ENCODE measurements at regions not wholly inside any gene's neighbourhood (a gene's known extent, or its start where the extent isn't known, plus 50 kb on each side); places are given as distances from the start of the nearest gene placed in this dataset.

DNA sequence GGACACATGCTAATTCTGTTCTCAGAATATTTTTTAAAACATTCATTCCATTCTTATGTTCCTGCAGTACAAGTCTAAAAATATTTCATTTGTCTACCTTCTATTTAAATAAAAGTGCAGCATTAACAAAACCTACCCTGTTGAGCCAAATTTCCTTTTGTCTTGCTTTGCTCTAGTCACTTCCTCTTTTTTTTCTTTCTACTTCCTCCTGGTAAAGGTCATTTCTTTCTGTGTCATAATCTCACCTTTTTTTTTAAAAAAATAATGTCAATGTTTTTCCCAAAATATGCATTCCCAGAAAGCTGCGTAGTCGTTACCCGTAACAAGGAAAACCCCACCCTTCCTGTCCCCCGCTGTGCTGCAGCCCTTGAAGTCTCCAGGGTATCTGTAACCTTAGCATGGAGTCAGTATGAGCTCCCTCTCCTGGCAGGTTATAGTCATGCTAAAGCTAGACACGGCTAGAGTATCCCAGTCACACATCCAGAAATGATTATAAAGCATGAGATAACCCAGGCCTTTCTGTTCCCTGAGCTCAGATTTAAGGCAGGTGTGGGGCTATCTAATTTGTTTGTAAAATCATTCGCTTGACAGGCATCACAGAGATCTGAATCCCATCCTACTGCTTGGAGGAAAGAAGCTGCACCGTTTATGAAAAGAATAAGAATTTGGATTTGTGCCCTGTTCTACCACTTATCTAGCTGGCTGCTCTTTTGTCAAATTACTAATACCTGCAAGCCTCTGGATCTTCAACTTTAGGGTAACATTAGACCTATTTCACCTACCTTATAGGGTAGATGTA is 51.1 kb upstream of the EED start:
- no peak for TF ChIP-seq EP300 (IDR thresholded peaks at IDR 0.05)
- TF ChIP-seq, protein P1, sequence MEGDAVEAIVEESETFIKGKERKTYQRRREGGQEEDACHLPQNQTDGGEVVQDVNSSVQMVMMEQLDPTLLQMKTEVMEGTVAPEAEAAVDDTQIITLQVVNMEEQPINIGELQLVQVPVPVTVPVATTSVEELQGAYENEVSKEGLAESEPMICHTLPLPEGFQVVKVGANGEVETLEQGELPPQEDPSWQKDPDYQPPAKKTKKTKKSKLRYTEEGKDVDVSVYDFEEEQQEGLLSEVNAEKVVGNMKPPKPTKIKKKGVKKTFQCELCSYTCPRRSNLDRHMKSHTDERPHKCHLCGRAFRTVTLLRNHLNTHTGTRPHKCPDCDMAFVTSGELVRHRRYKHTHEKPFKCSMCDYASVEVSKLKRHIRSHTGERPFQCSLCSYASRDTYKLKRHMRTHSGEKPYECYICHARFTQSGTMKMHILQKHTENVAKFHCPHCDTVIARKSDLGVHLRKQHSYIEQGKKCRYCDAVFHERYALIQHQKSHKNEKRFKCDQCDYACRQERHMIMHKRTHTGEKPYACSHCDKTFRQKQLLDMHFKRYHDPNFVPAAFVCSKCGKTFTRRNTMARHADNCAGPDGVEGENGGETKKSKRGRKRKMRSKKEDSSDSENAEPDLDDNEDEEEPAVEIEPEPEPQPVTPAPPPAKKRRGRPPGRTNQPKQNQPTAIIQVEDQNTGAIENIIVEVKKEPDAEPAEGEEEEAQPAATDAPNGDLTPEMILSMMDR (IDR thresholded peaks at IDR 0.05) = peak; percentile 61 to 62
- no peak for TF ChIP-seq POLR2A (IDR thresholded peaks at IDR 0.05)
- peak in 2 of 3 donors; percentile 46 to 61 for TF ChIP-seq POLR2AphosphoS5 (IDR thresholded peaks at IDR 0.05)
- Histone ChIP-seq H3K9me3 (no peaks in the 10 kb centered on the region), H3K4me1 (peaks cover 12% of the 10 kb centered on the region), H3K4me3 (peak overlapping the region; percentile 22), H3K27ac (peak overlapping the region; percentile 56), H3K36me3 (no peaks in the 10 kb centered on the region), H3K27me3 (no peaks in the 10 kb centered on the region)
- WGBS = 13% methylated on average over 7 of the region's 7 CpGs
- peak in 1 of 2 donors; percentile 74 for DNase-seq (ENCODE audit: low spot score in 2 of 2)

DNA sequence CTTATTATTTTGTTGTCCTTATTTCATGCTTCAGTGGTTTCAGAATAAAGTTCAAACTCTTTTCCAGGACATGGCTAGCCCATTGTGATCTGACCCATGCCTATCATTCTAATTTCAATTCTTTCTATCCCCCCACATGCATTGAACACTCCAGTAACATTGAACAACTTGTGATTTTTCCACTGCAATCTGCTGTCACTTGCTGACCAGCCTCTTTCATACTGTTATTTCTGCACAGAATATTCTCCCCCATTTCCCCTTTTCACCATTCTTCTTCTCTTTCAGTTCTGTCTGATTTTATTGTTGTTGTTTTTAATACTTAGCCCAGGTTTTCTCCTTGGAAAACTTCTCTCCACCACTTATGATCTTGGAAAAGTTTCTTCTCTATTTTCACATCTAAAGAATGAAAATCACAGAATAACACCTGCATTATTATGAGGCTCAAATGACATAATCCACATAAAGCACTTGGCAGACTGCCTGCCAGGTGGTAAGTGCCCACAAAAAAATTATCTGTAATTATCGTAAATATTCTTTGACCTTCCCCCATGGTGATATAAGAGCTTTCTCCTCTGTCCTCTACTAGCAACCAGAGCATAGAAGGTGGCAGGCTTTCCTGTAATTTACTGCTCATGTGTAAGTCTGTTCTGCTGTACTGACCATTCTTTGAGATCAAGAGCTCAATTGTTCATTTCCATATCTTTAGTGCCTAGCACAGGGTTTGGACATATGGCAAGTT is 51.9 kb upstream of the EED start:
- no peak overlapping the region for H3K4me3 ChIP-seq
- 57% methylated on average over 1 of the region's 1 CpG for WGBS
- peaks cover 12% of the 10 kb centered on the region for H3K4me1 ChIP-seq
- no peaks in the 10 kb centered on the region for H3K36me3 ChIP-seq
- H3K9me3 ChIP-seq = no peaks in the 10 kb centered on the region
- H3K27ac ChIP-seq = peak overlapping the region; percentile 56
- TF ChIP-seq, protein P1 (IDR thresholded peaks at IDR 0.05) = no peak
- TF ChIP-seq POLR2AphosphoS5 (IDR thresholded peaks at IDR 0.05) = no peak
- TF ChIP-seq POLR2A (IDR thresholded peaks at IDR 0.05) = no peak
- TF ChIP-seq EP300 (IDR thresholded peaks at IDR 0.05) = no peak
- DNase-seq (ENCODE audit: low spot score in 2 of 2) = no peak
- no peaks in the 10 kb centered on the region for H3K27me3 ChIP-seq

DNA sequence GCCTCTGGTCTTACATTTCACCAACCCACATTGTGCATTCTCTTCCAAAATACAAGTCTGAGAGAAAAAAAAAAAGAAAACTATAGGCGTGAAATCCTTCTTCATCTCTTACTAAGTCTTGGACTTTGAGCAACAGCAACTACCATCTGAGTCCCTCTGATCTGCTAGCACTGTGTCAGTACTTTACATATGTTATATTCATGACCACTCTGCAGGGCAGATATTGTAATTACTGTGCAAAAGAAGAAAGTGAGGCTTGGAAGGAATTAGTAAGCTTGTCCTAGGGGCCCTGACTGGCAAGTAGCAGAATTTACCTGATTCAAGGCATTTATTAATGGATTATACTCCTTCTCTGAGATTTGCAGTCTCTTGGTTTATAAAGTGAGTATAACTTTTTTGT is 52.7 kb upstream of the EED start:
- DNase-seq (ENCODE audit: low spot score in 2 of 2) = no peak
- peaks cover 12% of the 10 kb centered on the region for H3K4me1 ChIP-seq
- 100% methylated on average over 1 of the region's 1 CpG for WGBS
- H3K9me3 ChIP-seq = no peaks in the 10 kb centered on the region
- no peaks in the 10 kb centered on the region for H3K27me3 ChIP-seq
- no peak overlapping the region for H3K4me3 ChIP-seq
- TF ChIP-seq EP300 (IDR thresholded peaks at IDR 0.05) = no peak
- TF ChIP-seq POLR2A (IDR thresholded peaks at IDR 0.05) = no peak
- TF ChIP-seq, protein P1 (IDR thresholded peaks at IDR 0.05) = no peak
- TF ChIP-seq POLR2AphosphoS5 (IDR thresholded peaks at IDR 0.05) = no peak
- H3K27ac ChIP-seq = no peak overlapping the region
- H3K36me3 ChIP-seq = no peaks in the 10 kb centered on the region

DNA sequence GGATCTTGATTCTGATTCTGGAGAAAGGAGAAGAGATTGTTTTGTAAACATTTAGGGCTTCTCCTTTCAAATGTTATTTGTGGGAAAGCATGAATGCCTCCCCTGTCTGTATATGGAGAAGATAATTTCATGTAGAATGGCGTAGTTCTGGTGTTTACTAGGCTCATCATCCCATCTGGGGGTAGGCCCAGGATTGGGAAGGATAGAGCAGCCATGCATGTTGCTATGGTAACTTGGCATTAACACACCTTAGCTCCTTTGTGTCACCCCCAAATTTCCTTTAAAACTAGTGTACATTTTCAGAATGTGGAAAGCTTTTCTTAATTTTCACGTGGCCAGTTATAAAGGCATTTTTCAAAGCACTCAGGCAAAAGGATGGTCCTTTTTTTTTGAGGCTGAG is 57.5 kb upstream of the EED start:
- 93% methylated on average over 2 of the region's 2 CpGs for WGBS
- H3K4me1 ChIP-seq = no peaks in the 10 kb centered on the region
- no peaks in the 10 kb centered on the region for H3K27me3 ChIP-seq
- TF ChIP-seq POLR2A (IDR thresholded peaks at IDR 0.05) = no peak
- TF ChIP-seq, protein P1 (IDR thresholded peaks at IDR 0.05) = no peak
- no peak for TF ChIP-seq POLR2AphosphoS5 (IDR thresholded peaks at IDR 0.05)
- no peak for TF ChIP-seq EP300 (IDR thresholded peaks at IDR 0.05)
- no peak for DNase-seq (ENCODE audit: low spot score in 2 of 2)
- H3K9me3 ChIP-seq = no peaks in the 10 kb centered on the region
- no peak overlapping the region for H3K4me3 ChIP-seq
- no peak overlapping the region for H3K27ac ChIP-seq
- no peaks in the 10 kb centered on the region for H3K36me3 ChIP-seq

DNA sequence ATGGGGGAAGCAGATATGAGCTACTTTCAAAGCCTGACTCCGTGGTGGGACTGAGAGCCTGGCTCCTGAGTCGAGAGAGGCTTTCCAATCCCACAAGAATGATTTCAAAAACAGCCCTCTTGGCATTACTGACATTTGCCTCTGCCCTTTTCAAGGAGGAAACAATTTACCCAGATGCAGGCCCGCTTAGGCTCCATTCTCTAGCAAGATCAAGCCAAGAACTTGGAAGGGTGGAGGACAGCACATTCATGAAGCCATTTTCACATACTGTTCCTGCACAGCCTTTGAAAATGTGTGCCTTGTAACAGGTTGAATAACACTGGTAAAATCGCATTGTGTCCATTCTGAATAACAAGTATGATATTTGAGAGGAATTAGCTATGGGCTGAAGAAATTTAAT is 58.2 kb upstream of the EED start:
- DNase-seq (ENCODE audit: low spot score in 2 of 2) = no peak
- Histone ChIP-seq H3K4me1 (no peaks in the 10 kb centered on the region), H3K36me3 (no peaks in the 10 kb centered on the region), H3K4me3 (no peak overlapping the region), H3K9me3 (no peaks in the 10 kb centered on the region), H3K27me3 (no peaks in the 10 kb centered on the region), H3K27ac (no peak overlapping the region)
- 76% methylated on average over 4 of the region's 4 CpGs for whole genome bisulfite sequencing
- TF ChIP-seq POLR2AphosphoS5 (IDR thresholded peaks at IDR 0.05) = no peak
- no peak for TF ChIP-seq POLR2A (IDR thresholded peaks at IDR 0.05)
- TF ChIP-seq EP300 (IDR thresholded peaks at IDR 0.05) = no peak
- TF ChIP-seq, protein P1 (IDR thresholded peaks at IDR 0.05) = no peak

Measured in suprapubic skin (tissue), 4 donors.